ENCODE measurements at regions not wholly inside any gene's neighbourhood (a gene's known extent, or its start where the extent isn't known, plus 50 kb on each side); places are given as distances from the start of the nearest gene placed in this dataset.
"Not testable (repeated sequence)": the region's sequence is repeated elsewhere in the genome, so short reads cannot be mapped to it uniquely, and the experiment has no call there.

- Histone ChIP-seq H3K9me3 (ENCODE audit: control extremely low read depth in 1 of 3, control insufficient read depth in 2 of 3, insufficient read depth in 1 of 3, low read length in 2 of 3) (peaks cover 0 to 5% (median 0%) of the 10 kb centered on the region in 3 donors), H3K27ac (ENCODE audit: low read length in 2 of 2) (no peak overlapping the region), H3K4me3 (ENCODE audit: control extremely low read depth in 1 of 5, extremely low read depth in 1 of 5, insufficient read depth in 1 of 5, low read depth in 2 of 5, low read length in 4 of 5) (no peak overlapping the region), H2AFZ (ENCODE audit: insufficient read depth, low read depth, low read length, poor library complexity, severe bottlenecking) (no peak overlapping the region), H4K20me1 (ENCODE audit: control insufficient read depth, insufficient read depth, low read length, poor library complexity, severe bottlenecking) (no peaks in the 10 kb centered on the region), H3K4me1 (ENCODE audit: control insufficient read depth in 2 of 2, insufficient read depth in 2 of 2, low read length in 2 of 2) (no peaks in the 10 kb centered on the region), H3K79me2 (ENCODE audit: control insufficient read depth, insufficient read depth, low read length) (no peaks in the 10 kb centered on the region), H3K36me3 (replicated peaks in 1 of 2; ENCODE audit: control extremely low read depth in 1 of 2, control insufficient read depth in 1 of 2, extremely low read depth in 1 of 2, insufficient read depth in 2 of 2, low read length in 1 of 2) (no peaks in the 10 kb centered on the region), H3K9ac (ENCODE audit: low read length) (no peak overlapping the region), H3K27me3 (replicated peaks in 1 of 4; ENCODE audit: control extremely low read depth in 1 of 4, control insufficient read depth in 3 of 4, insufficient read depth in 4 of 4, low read length in 3 of 4) (no peaks in the 10 kb centered on the region), H3K4me2 (replicated peaks; ENCODE audit: low read depth, low read length, poor library complexity, severe bottlenecking) (no peak overlapping the region)
- no peaks in the 10 kb centered on the region for H3K9me3 Mint-ChIP-seq (ENCODE audit: insufficient read depth)
- DNase-seq (no peak), ATAC-seq (ENCODE audit: low read depth) (no peak)
- no peaks in the 10 kb centered on the region for H3K4me1 Mint-ChIP-seq
- ChIA-PET CTCF (no interaction called here), POLR2A (no interaction called here)
- intact Hi-C loops (cut with micrococcal nuclease) = no loop called here
- no peaks in the 10 kb centered on the region for H3K27me3 Mint-ChIP-seq
- no peak overlapping the region for H3K4me3 Mint-ChIP-seq
- no peak for TF ChIP-seq CTCF (IDR thresholded peaks at IDR 0.05)
- TF ChIP-seq EZH2 (IDR thresholded peaks at IDR 0.05; ENCODE audit: borderline replicate concordance, insufficient read depth, low read depth, low read length, poor library complexity, severe bottlenecking) = no peak
- H3K27ac Mint-ChIP-seq = no peak overlapping the region
- WGBS (ENCODE audit: insufficient coverage) = 56% methylated on average over 2 of the region's 4 CpGs
Observed at GRCh38 chr7:29647020-29647654, 83.5 kb downstream of the PRR15 start.

GRCh38 chr7:29647691-29648210 is 84.1 kb downstream of the PRR15 start:
- not testable (repeated sequence) for H3K4me1 Mint-ChIP-seq
- WGBS (ENCODE audit: insufficient coverage) = 83% methylated on average over 3 of the region's 5 CpGs

More at GRCh38 chr7:29647691-29648210, 84.1 kb downstream of the PRR15 start:
- H3K27me3 ChIP-seq (replicated peaks in 1 of 4; ENCODE audit: control extremely low read depth in 1 of 4, control insufficient read depth in 3 of 4, insufficient read depth in 4 of 4, low read length in 3 of 4); H3K9ac ChIP-seq (ENCODE audit: low read length); H3K27me3 Mint-ChIP-seq; CTCF ChIA-PET; H3K4me3 Mint-ChIP-seq; H3K4me3 ChIP-seq (ENCODE audit: control extremely low read depth in 1 of 5, extremely low read depth in 1 of 5, insufficient read depth in 1 of 5, low read depth in 2 of 5, low read length in 4 of 5); H3K36me3 ChIP-seq (replicated peaks in 1 of 2; ENCODE audit: control extremely low read depth in 1 of 2, control insufficient read depth in 1 of 2, extremely low read depth in 1 of 2, insufficient read depth in 2 of 2, low read length in 1 of 2); H3K27ac ChIP-seq (ENCODE audit: low read length in 2 of 2); H3K27ac Mint-ChIP-seq; H4K20me1 ChIP-seq (ENCODE audit: control insufficient read depth, insufficient read depth, low read length, poor library complexity, severe bottlenecking); DNase-seq; H3K79me2 ChIP-seq (ENCODE audit: control insufficient read depth, insufficient read depth, low read length); ATAC-seq (ENCODE audit: low read depth); H3K9me3 ChIP-seq (ENCODE audit: control extremely low read depth in 1 of 3, control insufficient read depth in 2 of 3, insufficient read depth in 1 of 3, low read length in 2 of 3); H3K9me3 Mint-ChIP-seq (ENCODE audit: insufficient read depth); POLR2A ChIA-PET; H2AFZ ChIP-seq (ENCODE audit: insufficient read depth, low read depth, low read length, poor library complexity, severe bottlenecking); H3K4me1 ChIP-seq (ENCODE audit: control insufficient read depth in 2 of 2, insufficient read depth in 2 of 2, low read length in 2 of 2); intact Hi-C loops (cut with micrococcal nuclease); H3K4me2 ChIP-seq (replicated peaks; ENCODE audit: low read depth, low read length, poor library complexity, severe bottlenecking): not testable (repeated sequence)
